Neuron (in vitro differentiated cells): ENCODE measurements at regions not wholly inside any gene's neighbourhood (a gene's known extent, or its start where the extent isn't known, plus 50 kb on each side); places are given as distances from the start of the nearest gene placed in this dataset.
"Not testable (repeated sequence)": the region's sequence is repeated elsewhere in the genome, so short reads cannot be mapped to it uniquely, and the experiment has no call there.

Experiments used
- H2AFZ ChIP-seq: one replicate; pipeline ENCODE4 v1.6.1; 2013; ENCODE audit warnings: low read depth, mild to moderate bottlenecking, inconsistent platforms, low read length, moderate library complexity
- H3K27me3 ChIP-seq: one replicate; pipeline ENCODE4 v1.6.1; 2013; ENCODE audit warnings: low read length; ENCODE audit not compliant: insufficient read depth
- H3K36me3 ChIP-seq: one replicate; pipeline ENCODE4 v1.6.1; 2013; ENCODE audit warnings: low read length; ENCODE audit not compliant: insufficient read depth
- H3K4me1 ChIP-seq: one replicate; pipeline ENCODE4 v1.6.1; 2013; ENCODE audit warnings: low read length; ENCODE audit not compliant: insufficient read depth
- H3K4me3 ChIP-seq: 2 replicates; pipeline ENCODE4 v1.5.1; 2013; ENCODE audit warnings: mild to moderate bottlenecking, low read length, moderate library complexity
- H3K9me3 ChIP-seq: one replicate; pipeline ENCODE4 v1.6.1; 2013; ENCODE audit warnings: low read length

DNA sequence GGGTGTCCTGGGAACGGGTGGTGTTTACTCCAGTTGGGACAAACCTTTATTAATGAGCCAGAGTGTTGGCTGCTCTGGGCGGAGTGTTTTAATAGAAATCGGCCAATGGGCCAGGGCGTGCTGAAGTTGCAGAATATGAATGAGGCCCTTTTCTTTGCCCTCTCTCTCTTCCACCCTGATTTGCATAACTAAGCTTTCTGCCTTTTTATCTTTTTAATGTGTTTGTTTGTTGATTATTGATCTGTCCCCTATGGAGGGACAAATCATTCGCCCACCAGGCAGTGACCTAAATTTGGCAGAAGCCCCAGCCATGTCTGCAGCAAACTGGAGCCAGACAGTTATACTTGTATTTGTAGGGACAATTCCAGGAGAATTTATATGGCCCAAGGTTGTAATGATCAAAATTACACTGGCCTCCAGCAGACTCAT, 420.9 kb downstream of the PREX1 start:
- Histone ChIP-seq H3K4me1 (peaks cover 11% of the 10 kb centered on the region), H3K27me3 (no peaks in the 10 kb centered on the region)

DNA sequence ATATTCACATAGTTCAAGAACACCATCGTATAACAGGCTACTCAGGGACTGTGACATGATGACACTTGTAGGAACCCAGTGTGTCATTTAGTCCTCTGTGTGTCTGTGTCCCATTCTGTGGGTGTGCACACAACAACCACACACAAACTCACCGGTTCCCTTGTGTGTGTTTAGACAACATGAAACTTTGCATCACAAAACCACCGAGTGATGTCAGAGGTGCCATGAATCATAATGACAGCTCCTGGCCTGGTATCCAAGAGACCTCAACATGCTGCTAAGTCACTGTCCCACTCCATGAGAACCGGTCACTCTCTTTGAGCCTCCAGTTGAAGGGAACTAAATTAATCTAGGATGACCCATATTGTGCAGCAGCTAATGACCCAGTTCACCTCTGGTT, 421.3 kb downstream of the PREX1 start:
- Histone ChIP-seq H2AFZ (no peak overlapping the region), H3K36me3 (no peaks in the 10 kb centered on the region), H3K27me3 (no peaks in the 10 kb centered on the region), H3K4me3 (no peak overlapping the region), H3K4me1 (peaks cover 11% of the 10 kb centered on the region), H3K9me3 (no peaks in the 10 kb centered on the region)

More for the DNA sequence above, 420.9 kb downstream of the PREX1 start:
- no peak overlapping the region for H2AFZ ChIP-seq
- no peaks in the 10 kb centered on the region for H3K36me3 ChIP-seq
- H3K9me3 ChIP-seq: no peaks in the 10 kb centered on the region
- H3K4me3 ChIP-seq: no peak overlapping the region

DNA sequence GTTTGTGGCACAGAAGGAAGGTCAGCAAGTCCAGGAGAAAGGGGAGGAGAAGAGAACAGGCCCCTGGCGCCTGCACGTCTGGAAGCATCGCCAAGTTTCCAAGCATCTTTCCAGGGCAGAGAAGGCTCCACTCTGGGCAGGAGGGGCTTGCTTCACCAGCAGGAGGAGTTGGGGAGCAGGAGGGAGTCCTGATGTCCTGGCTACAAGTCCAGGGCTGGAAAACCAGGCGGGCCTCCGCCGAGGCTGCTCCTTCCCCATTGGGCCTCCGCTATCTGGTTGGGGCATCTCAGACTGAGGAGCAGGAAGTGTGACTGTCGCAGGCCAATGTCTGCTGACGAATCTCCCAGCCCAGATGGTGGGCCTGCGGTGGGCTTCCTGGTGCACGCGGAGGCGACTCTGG, 421.9 kb downstream of the PREX1 start:
- Histone ChIP-seq H3K36me3 (no peaks in the 10 kb centered on the region), H3K4me3 (no peak overlapping the region), H3K9me3 (no peaks in the 10 kb centered on the region), H3K4me1 (peaks cover 11% of the 10 kb centered on the region), H2AFZ (no peak overlapping the region), H3K27me3 (no peaks in the 10 kb centered on the region)

DNA sequence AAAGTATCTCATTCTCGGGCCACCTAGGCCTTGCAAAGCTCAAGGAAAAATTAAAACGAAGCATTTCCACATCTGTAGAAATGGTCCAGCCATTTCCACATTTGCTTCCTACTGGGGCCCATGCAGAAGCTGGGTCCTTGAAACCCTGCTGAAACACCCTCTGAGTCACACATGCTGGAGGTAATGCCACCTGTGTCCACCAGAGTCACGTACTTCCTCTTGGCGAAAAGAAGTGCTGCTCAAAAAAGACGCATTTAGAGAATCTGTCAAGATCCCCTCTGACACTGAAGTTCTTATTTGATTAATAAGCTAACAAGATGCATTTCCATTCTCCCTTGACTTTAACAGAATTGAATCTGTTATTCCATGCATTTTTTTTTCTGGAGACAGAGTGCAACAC, 423.2 kb downstream of the PREX1 start:
- H3K4me1 ChIP-seq: peaks cover 11% of the 10 kb centered on the region
- no peaks in the 10 kb centered on the region for H3K36me3 ChIP-seq
- no peaks in the 10 kb centered on the region for H3K27me3 ChIP-seq
- no peak overlapping the region for H2AFZ ChIP-seq
- no peak overlapping the region for H3K4me3 ChIP-seq
- H3K9me3 ChIP-seq: no peaks in the 10 kb centered on the region

DNA sequence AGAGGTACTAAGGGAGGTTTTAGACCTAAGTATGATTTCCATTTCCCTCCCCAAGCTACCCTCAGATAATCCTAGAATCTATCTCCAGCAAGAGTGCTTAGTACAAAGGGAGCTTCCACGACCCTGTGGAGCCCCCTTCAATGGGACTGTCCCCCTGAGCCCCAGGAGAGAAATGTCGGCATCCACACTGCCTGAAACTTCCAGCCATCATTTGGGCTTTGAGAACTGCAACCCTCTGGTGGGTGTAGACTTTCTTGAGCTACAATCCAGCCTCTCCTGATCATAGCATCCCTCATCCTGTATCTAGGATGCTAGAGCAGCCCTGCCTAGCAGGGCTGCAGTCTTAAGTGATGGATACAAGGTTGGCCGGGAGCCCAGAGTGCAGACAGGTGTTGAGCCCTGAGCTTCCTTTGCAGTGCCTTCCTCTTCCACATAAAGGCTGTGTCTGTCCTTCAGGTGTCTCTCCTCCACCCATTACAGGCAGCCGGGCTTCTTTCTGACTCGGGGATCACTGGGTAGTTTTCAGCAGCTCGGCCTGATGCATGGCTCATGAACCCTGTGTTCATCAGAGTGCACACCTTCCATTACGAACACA, 424.5 kb downstream of the PREX1 start:
- Histone ChIP-seq H3K4me1 (peaks cover 22% of the 10 kb centered on the region), H2AFZ (no peak overlapping the region), H3K36me3 (no peaks in the 10 kb centered on the region), H3K27me3 (no peaks in the 10 kb centered on the region), H3K9me3 (no peaks in the 10 kb centered on the region), H3K4me3 (no peak overlapping the region)

DNA sequence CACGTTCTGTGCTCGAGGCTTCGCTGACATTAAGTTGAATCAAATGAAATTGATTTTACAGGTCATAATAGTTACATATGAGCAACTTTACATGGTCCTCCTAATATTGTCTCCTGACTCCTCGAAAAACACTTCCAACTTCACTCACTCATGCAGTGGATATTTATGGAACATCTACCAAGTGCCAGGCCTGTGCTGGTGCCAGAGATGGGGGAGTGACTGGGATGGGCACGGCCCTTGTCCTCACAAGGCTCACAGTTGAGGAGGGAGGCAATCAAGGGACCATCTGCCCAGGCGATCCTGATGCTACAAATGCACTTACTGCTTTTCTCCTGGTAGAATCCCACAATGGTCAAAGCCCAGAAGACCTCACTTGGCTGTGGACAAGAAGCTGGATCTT, 426.4 kb downstream of the PREX1 start:
- Histone ChIP-seq H3K9me3 (no peaks in the 10 kb centered on the region), H3K36me3 (no peaks in the 10 kb centered on the region), H3K4me3 (no peak overlapping the region), H3K27me3 (no peaks in the 10 kb centered on the region), H2AFZ (no peak overlapping the region), H3K4me1 (peaks cover 13% of the 10 kb centered on the region)

- H2AFZ ChIP-seq: no peak overlapping the region
- no peak overlapping the region for H3K4me3 ChIP-seq
- H3K9me3 ChIP-seq: no peaks in the 10 kb centered on the region
- H3K4me1 ChIP-seq: peaks cover 18% of the 10 kb centered on the region
- no peaks in the 10 kb centered on the region for H3K36me3 ChIP-seq
- H3K27me3 ChIP-seq: no peaks in the 10 kb centered on the region
Observed at GRCh38 chr20:48400009-48400408, 427.8 kb downstream of the PREX1 start.

GRCh38 chr20:48398506-48399449, 429.0 kb downstream of the PREX1 start:
- Histone ChIP-seq H3K9me3 (no peaks in the 10 kb centered on the region), H3K4me1 (peaks cover 18% of the 10 kb centered on the region), H3K4me3 (no peak overlapping the region), H3K27me3 (no peaks in the 10 kb centered on the region), H2AFZ (no peak overlapping the region), H3K36me3 (no peaks in the 10 kb centered on the region)

DNA sequence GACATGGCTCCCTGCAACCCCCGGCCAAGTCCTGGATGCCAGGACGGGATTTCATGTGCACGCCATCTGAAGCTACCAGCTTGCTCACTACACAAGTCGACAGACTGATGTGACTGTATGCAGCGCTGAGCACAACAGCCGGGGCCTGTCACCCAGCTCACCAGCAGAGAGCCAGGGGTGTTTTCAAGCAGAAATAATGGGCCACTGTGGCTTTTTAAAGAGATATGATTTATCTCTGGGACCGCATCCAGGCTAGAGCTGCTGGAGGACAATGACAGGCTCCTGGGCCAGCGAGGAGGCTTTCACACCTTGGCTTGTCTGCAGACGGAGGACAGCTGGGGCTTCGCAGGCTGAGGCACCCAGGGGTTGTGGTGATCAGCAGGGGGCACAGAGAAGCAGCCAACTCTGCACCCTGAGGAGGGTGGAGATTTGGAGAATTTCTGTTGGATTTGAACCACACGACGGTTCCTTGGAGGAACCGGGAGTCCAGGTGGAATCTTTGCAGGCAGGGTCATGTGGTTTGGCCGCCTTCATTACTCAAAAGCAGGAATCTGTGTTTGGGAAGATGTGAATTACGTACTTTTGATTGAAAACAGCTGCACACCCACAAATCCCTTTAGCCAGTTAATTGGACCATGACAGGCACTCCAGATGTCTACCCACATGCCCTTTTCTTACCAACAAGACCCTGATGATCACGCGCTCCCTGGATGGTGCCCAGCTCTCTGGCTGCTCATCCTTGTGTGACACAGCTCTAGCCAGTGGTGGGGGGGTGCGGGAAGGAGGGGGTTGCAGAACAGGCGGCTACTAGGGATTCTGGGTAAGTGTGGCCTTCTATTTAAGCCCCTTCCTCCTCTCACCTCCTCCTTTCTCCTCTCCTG, 430.6 kb downstream of the PREX1 start:
- not testable (repeated sequence) for H2AFZ ChIP-seq, H3K4me3 ChIP-seq, H3K27me3 ChIP-seq, H3K9me3 ChIP-seq, H3K36me3 ChIP-seq
- H3K4me1 ChIP-seq: peaks cover 18% of the 10 kb centered on the region

DNA sequence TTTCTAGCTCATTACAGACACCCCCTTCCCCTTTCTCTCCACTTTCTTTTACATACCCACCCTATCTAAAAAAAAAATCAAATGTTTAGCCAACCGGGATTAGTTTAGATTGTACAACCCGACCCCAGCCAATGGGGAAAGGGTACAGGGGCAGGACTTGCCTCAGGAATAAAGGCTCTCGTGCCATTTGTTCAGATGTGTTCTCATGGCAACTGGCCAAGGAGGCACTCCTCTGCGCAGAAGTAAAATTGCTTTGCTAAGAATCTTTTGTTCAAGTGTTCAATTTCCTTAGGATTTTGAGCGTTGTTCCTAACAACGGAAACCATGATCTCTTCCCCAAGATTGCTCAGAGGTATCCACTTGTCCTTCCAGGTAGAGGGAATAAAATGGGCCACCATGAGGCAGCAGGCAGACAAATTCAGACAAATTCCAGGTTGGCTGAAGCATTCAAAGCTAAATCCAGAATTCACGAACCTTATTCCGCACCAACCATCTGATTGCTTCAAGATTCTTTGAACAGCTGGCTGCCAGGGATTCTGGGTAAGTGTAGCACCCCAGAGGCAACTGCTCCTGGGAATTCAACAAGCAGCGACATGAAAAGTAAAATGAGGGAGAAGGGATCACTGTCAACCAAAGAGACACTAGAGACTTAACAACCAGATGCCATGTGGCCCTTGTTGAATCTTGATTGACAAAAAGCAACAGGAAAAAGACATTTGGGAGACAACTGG, 431.8 kb downstream of the PREX1 start:
- Histone ChIP-seq H3K4me1 (peaks cover 18% of the 10 kb centered on the region), H3K9me3 (no peaks in the 10 kb centered on the region), H3K4me3 (no peak overlapping the region), H3K36me3 (no peaks in the 10 kb centered on the region), H3K27me3 (no peaks in the 10 kb centered on the region), H2AFZ (no peak overlapping the region)

GRCh38 chr20:48394415-48395081, 433.3 kb downstream of the PREX1 start:
- peaks cover 18% of the 10 kb centered on the region for H3K4me1 ChIP-seq
- H2AFZ ChIP-seq: no peak overlapping the region

GRCh38 chr20:48393737-48394314, 434.0 kb downstream of the PREX1 start:
- H3K4me1 ChIP-seq: peaks cover 11% of the 10 kb centered on the region
- no peaks in the 10 kb centered on the region for H3K27me3 ChIP-seq
- H3K4me3 ChIP-seq: no peak overlapping the region
- no peaks in the 10 kb centered on the region for H3K36me3 ChIP-seq
- no peak overlapping the region for H2AFZ ChIP-seq
- no peaks in the 10 kb centered on the region for H3K9me3 ChIP-seq

More at GRCh38 chr20:48394415-48395081, 433.3 kb downstream of the PREX1 start:
- no peaks in the 10 kb centered on the region for H3K36me3 ChIP-seq
- H3K27me3 ChIP-seq: no peaks in the 10 kb centered on the region
- H3K4me3 ChIP-seq: no peak overlapping the region
- no peaks in the 10 kb centered on the region for H3K9me3 ChIP-seq
